Prostate gland (tissue), 2 donors: ENCODE measurements at regions not wholly inside any gene's neighbourhood (a gene's known extent, or its start where the extent isn't known, plus 50 kb on each side); places are given as distances from the start of the nearest gene placed in this dataset.
"Not testable (repeated sequence)": the region's sequence is repeated elsewhere in the genome, so short reads cannot be mapped to it uniquely, and the experiment has no call there.

ENCODE experiments used
- DNase-seq: peaks from one replicate; pipeline ENCODE4 v3.0.0-alpha.2; 2019; ENCODE audit warnings: low spot score
- H3K27ac ChIP-seq, 2 donors: fragments of 200-600 bp; sonication (generic); 2 replicates each; pipeline ENCODE4 v1.5.1; 2017 to 2019
- H3K27me3 ChIP-seq: fragments of 200-600 bp; sonication (generic); replicated peaks from 2 replicates; pipeline ENCODE4 v1.5.1; 2019; ENCODE audit not compliant: insufficient read depth
- H3K36me3 ChIP-seq, 2 donors: fragments of 200-600 bp; sonication (generic); 1 replicate in 1 of 2; 2 replicates in 1 of 2; pipeline versions ENCODE4 v1.5.1 to v1.8.1; 2017 to 2019
- H3K4me1 ChIP-seq: fragments of 200-600 bp; sonication (generic); replicated peaks from 2 replicates; pipeline ENCODE4 v1.5.1; 2019
- H3K4me3 ChIP-seq, 2 donors: fragments of 200-600 bp; sonication (generic); 2 replicates each; pipeline ENCODE4 v1.5.1; 2017 to 2019
- H3K9me3 ChIP-seq: fragments of 200-600 bp; sonication (generic); 2 replicates; pipeline ENCODE4 v1.5.1; 2017
- POLR2A ChIP-seq: fragments of 450-650 bp; IDR thresholded peaks from one replicate; pipeline ENCODE4 v1.6.1; 2016; ENCODE audit warnings: antibody characterized with exemption, mild to moderate bottlenecking
- POLR2AphosphoS5 ChIP-seq: sonication (generic); formaldehyde crosslinking; IDR thresholded peaks from one replicate; pipeline ENCODE4 v1.6.1; 2017; ENCODE audit warnings: antibody characterized with exemption
- WGBS: methylation state at CpG from one replicate; pipeline ENCODE4 v1.1.5; 2018; 5-methylcytosine and 5-hydroxymethylcytosine counted together
- intact Hi-C: fragments of 100-400 bp; cut with DNase I; formaldehyde crosslinking; loops from one replicate; pipeline ENCODE4 v1.14.2; 2022
- TF ChIP-seq, protein P1 (sequence below), 4 experiments: fragments of 200-600 bp in 2 of 4; fragments of 450-650 bp in 2 of 4; sonication (generic) in 2 of 4; IDR thresholded peaks; 1 replicate in 3 of 4; 2 replicates in 1 of 4; pipeline ENCODE4 v1.5.1; 2016 to 2019; ENCODE audit warnings: antibody characterized with exemption in 4 of 4, mild to moderate bottlenecking in 2 of 4, moderate library complexity in 2 of 4

- intact Hi-C loops = no loop called here
- Histone ChIP-seq H3K4me3 (no peak overlapping the region), H3K27me3 (no peaks in the 10 kb centered on the region), H3K9me3 (no peaks in the 10 kb centered on the region), H3K36me3 (no peaks in the 10 kb centered on the region), H3K4me1 (no peaks in the 10 kb centered on the region), H3K27ac (no peak overlapping the region)
- DNase-seq = no peak
- TF ChIP-seq POLR2AphosphoS5 (no peak), POLR2A (no peak)
- TF ChIP-seq, protein P1, sequence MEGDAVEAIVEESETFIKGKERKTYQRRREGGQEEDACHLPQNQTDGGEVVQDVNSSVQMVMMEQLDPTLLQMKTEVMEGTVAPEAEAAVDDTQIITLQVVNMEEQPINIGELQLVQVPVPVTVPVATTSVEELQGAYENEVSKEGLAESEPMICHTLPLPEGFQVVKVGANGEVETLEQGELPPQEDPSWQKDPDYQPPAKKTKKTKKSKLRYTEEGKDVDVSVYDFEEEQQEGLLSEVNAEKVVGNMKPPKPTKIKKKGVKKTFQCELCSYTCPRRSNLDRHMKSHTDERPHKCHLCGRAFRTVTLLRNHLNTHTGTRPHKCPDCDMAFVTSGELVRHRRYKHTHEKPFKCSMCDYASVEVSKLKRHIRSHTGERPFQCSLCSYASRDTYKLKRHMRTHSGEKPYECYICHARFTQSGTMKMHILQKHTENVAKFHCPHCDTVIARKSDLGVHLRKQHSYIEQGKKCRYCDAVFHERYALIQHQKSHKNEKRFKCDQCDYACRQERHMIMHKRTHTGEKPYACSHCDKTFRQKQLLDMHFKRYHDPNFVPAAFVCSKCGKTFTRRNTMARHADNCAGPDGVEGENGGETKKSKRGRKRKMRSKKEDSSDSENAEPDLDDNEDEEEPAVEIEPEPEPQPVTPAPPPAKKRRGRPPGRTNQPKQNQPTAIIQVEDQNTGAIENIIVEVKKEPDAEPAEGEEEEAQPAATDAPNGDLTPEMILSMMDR (IDR thresholded peaks at IDR 0.05) = no peak
- WGBS = 69% methylated on average over 5 of the region's 5 CpGs
Observed at GRCh38 chr5:18607570-18607969, 973.3 kb downstream of the TAF11L14 start.

DNA sequence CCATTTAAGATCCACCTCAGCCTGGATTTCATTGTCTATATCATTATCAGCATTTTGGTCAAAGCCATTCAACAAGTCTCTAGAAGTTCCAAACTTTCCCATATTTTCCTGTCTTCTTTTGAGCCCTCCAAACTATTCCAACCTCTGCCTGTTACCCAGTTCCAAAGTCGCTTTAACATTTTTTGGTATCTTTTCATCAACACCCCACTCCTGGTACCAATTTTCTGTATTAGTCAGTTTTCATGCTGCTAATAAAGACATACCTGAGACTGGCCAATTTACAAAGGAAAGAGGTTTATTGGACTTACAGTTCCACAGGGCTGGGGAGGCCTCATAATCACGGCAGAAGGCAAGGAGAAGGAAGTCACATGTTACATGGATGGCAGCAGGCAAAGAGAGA lies 982.9 kb downstream of the TAF11L14 start:
- WGBS = 86% methylated on average over 2 of the region's 2 CpGs
- H3K27me3 ChIP-seq, H3K36me3 ChIP-seq, H3K27ac ChIP-seq, DNase-seq, H3K9me3 ChIP-seq, H3K4me1 ChIP-seq, intact Hi-C loops, H3K4me3 ChIP-seq: not testable (repeated sequence)

DNA sequence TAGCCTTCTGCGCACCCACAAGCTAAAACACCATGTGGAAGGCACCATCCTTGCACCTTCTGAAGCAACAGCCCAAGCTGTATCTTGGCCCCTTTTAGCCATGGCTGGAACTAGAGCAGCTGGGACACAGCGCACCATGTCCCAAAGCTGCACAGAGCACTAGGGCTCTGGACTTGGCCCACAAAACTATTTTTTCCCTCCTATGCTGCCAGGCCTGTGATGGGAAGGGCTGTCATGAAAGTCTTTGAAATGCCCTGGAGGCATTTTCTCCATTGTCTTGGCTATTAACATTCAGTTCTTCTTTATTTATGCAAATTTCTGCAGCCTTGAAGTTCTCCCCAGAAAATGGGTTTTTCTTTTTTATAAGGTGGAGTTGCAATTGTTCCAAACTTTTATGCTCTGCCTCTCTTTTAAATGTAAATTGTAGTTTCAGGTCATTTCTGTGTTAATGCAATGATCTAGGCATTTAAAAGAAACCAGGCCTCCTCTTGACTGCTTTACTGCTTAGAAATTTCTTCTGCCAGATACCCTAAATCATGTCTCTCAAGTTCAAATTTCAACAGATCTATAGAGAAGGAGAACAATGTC lies 996.3 kb downstream of the TAF11L14 start:
- TF ChIP-seq POLR2A (no peak), POLR2AphosphoS5 (no peak)
- TF ChIP-seq, protein P1 (IDR thresholded peaks at IDR 0.05) = no peak
- intact Hi-C loops = no loop called here
- H3K4me1 ChIP-seq = no peaks in the 10 kb centered on the region
- no peak overlapping the region for H3K4me3 ChIP-seq
- DNase-seq = no peak
- H3K27ac ChIP-seq = no peak overlapping the region
- H3K36me3 ChIP-seq = no peaks in the 10 kb centered on the region
- H3K9me3 ChIP-seq = no peaks in the 10 kb centered on the region
- 96% methylated on average over 2 of the region's 2 CpGs for WGBS
- no peaks in the 10 kb centered on the region for H3K27me3 ChIP-seq

DNA sequence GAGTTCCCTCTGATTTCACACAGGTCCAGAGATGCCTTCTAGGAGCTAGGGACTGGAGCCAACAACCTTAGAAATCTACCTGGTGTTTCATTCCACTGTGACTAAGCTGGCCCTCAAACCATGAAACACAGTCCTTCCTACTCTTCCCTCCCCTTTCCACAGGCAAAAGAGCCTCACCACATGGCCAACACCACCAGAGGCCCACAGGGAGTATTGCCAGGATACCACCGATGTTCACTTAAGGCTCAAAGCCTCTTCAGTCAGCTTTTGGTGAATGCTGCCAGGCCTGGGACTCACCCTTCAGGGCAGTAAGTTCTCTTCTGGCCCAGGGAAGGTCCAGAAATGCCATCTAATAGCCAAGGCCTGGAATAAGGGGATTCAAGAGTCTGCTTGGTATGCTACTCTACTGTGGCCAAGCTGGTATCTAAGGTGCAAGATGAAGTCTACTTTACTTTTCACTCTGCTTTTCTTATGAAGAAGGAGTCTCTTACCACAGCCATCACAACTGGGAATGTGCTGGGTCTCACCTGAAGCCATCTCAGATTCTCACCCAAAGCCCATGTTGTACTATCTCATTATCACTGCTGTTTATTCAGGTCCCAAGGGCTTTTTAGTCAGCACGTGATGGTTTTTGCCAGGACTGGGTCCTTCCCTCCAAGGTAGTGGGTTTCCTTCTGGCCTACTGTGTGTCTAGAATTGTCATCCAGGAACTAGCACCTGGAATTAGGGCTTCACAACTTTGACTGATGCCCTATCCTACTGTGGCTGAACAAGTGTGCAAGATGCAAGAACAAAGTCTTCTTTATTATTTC lies 1018.4 kb downstream of the TAF11L14 start:
- Histone ChIP-seq H3K27ac (no peak overlapping the region), H3K4me3 (no peak overlapping the region), H3K27me3 (no peaks in the 10 kb centered on the region), H3K9me3 (peaks cover 4% of the 10 kb centered on the region), H3K36me3 (no peaks in the 10 kb centered on the region), H3K4me1 (no peaks in the 10 kb centered on the region)
- intact Hi-C loops = no loop called here
- WGBS = 93% methylated on average over 2 of the region's 2 CpGs
- no peak for DNase-seq
- no peak for TF ChIP-seq POLR2AphosphoS5
- TF ChIP-seq, protein P1 (IDR thresholded peaks at IDR 0.05) = no peak
- TF ChIP-seq POLR2A = no peak

DNA sequence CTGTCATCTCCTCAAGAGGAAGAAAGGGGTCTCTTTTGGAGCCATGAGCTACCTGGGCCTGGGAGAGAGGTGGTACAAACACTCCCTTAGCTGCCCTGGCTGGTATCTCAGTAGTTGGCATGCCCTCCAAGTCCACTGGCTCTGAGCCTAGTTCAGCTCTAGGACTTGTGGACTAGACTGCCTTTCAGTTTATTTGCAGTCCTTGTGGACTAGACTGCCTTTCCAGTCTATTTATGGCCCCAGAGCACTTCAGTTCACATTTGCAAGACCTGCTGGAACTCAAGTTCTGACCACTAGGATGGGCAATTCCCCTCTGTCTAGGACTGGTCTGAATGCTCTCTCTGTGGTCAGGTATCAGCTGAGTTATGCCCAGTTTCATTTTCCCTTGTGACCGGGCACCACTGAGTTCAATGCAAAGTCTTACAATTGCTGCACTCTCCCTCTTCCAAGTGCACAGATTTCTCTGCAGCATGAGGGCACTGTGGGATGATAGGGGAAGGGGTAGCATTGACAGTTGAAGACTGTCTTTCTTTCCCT lies 1019.0 kb downstream of the TAF11L14 start:
- WGBS = 100% methylated on average over 1 of the region's 1 CpG
- TF ChIP-seq POLR2AphosphoS5 = no peak
- TF ChIP-seq, protein P1 (IDR thresholded peaks at IDR 0.05) = no peak
- TF ChIP-seq POLR2A = no peak
- DNase-seq = no peak
- H3K4me1 ChIP-seq = no peaks in the 10 kb centered on the region
- intact Hi-C loops = no loop called here
- H3K27me3 ChIP-seq = no peaks in the 10 kb centered on the region
- peaks cover 4% of the 10 kb centered on the region for H3K9me3 ChIP-seq
- no peak overlapping the region for H3K27ac ChIP-seq
- H3K36me3 ChIP-seq = no peaks in the 10 kb centered on the region
- H3K4me3 ChIP-seq = no peak overlapping the region
